K562 (cell line): ENCODE measurements at regions not wholly inside any gene's neighbourhood (a gene's known extent, or its start where the extent isn't known, plus 50 kb on each side); places are given as distances from the start of the nearest gene placed in this dataset.

Experiments used
- ARID2 ChIP-seq: fragments of 450-650 bp; IDR thresholded peaks from 2 replicates; pipeline ENCODE4 v1.6.1; 2017; ENCODE audit warnings: antibody characterized with exemption, mild to moderate bottlenecking
- BRD9 ChIP-seq: fragments of 450-650 bp; IDR thresholded peaks from 2 replicates; pipeline ENCODE4 v1.6.1; 2018; ENCODE audit warnings: low read depth; ENCODE audit not compliant: partially characterized antibody
- CGGBP1 ChIP-seq: fragments of 250-450 bp; sonication (Bioruptor Pico); IDR thresholded peaks from 2 replicates; pipeline ENCODE4 v1.9.0; 2021; ENCODE audit warnings: mild to moderate bottlenecking
- CXXC5 ChIP-seq: fragments of 250-450 bp; sonication (Bioruptor Pico); IDR thresholded peaks from 2 replicates; pipeline ENCODE4 v1.8.0; 2022; ENCODE audit warnings: inconsistent platforms, mild to moderate bottlenecking, moderate library complexity
- FUS ChIP-seq: fragments of 200-400 bp; formaldehyde crosslinking; optimal IDR thresholded peaks from 2 replicates; pipeline ENCODE3; 2017; ENCODE audit warnings: low read depth, low read length
- HNRNPLL ChIP-seq: fragments of 200-400 bp; formaldehyde crosslinking; IDR thresholded peaks from 2 replicates; pipeline ENCODE4 v1.6.1; 2017; ENCODE audit warnings: low read length, low read depth, mild to moderate bottlenecking; ENCODE audit not compliant: poor library complexity, severe bottlenecking
- IFI16 ChIP-seq: fragments of 250-450 bp; sonication (Bioruptor Pico); IDR thresholded peaks from 2 replicates; pipeline ENCODE4 v2.1.2; 2022; ENCODE audit warnings: mild to moderate bottlenecking, inconsistent platforms
- MAZ ChIP-seq, 2 experiments: fragments of 450-650 bp in 1 of 2; sonication (generic) in 1 of 2; formaldehyde crosslinking; IDR thresholded peaks in 1 of 2; conservative IDR thresholded peaks in 1 of 2; 2 replicates each; pipeline versions ENCODE4 v1.4.0 to v1.5.0; 2020; ENCODE audit warnings: mild to moderate bottlenecking in 1 of 2, missing genetic modification reagents in 1 of 2
- PCBP2 ChIP-seq: fragments of 200-400 bp; formaldehyde crosslinking; IDR thresholded peaks from 2 replicates; pipeline ENCODE4 v1.6.1; 2018; ENCODE audit warnings: low read length, low read depth, mild to moderate bottlenecking, moderate library complexity; ENCODE audit not compliant: poor library complexity, severe bottlenecking
- PRPF4 ChIP-seq: fragments of 200-400 bp; formaldehyde crosslinking; IDR thresholded peaks from one replicate; pipeline ENCODE4 v1.6.1; 2017; ENCODE audit warnings: low read length, low read depth, mild to moderate bottlenecking; ENCODE audit not compliant: insufficient read depth, poor library complexity, severe bottlenecking
- PYGO2 ChIP-seq: fragments of 450-650 bp; IDR thresholded peaks from 2 replicates; pipeline ENCODE4 v1.6.1; 2016; ENCODE audit warnings: mild to moderate bottlenecking, missing genetic modification characterization, moderate library complexity, missing compliant biosample characterization
- SAFB2 ChIP-seq: fragments of 200-400 bp; formaldehyde crosslinking; IDR thresholded peaks from 2 replicates; pipeline ENCODE4 v1.6.1; 2018; ENCODE audit warnings: borderline replicate concordance, low read length, low read depth, moderate library complexity; ENCODE audit not compliant: severe bottlenecking
- SP1 ChIP-seq: sonication (generic); formaldehyde crosslinking; IDR thresholded peaks from 2 replicates; pipeline ENCODE4 v1.8.1; 2022; ENCODE audit warnings: mild to moderate bottlenecking, missing genetic modification reagents
- ZBTB34 ChIP-seq: fragments of 250-450 bp; sonication (Bioruptor Pico); IDR thresholded peaks from 2 replicates; pipeline ENCODE4 v1.8.0; 2021; ENCODE audit warnings: mild to moderate bottlenecking, moderate library complexity
- ZFX ChIP-seq: sonication (generic); formaldehyde crosslinking; IDR thresholded peaks from 2 replicates; pipeline ENCODE4 v1.8.0; 2022; ENCODE audit warnings: mild to moderate bottlenecking, missing genetic modification reagents, moderate library complexity
- ZNF3 ChIP-seq: fragments of 250-450 bp; sonication (Bioruptor Pico); IDR thresholded peaks from 2 replicates; pipeline ENCODE4 v1.5.0; 2021; ENCODE audit warnings: mild to moderate bottlenecking, moderate library complexity
- ZNF384 ChIP-seq: IDR thresholded peaks from 2 replicates; pipeline ENCODE4 v1.6.1; 2012; ENCODE audit warnings: low read depth, low read length, improper control_type of control experiment
- TF ChIP-seq, protein P1 (sequence below): fragments of 250-450 bp; sonication (Bioruptor Pico); IDR thresholded peaks from 2 replicates; pipeline ENCODE4 v1.4.0; 2020
- TF ChIP-seq, protein P2 (sequence below): sonication (generic); formaldehyde crosslinking; IDR thresholded peaks from 2 replicates; pipeline ENCODE4 v1.8.1; 2023; ENCODE audit warnings: mild to moderate bottlenecking, missing genetic modification reagents

- no peak for TF ChIP-seq IFI16
- TF ChIP-seq ZFX: peak; percentile 35; the same call in 1 of the 2 replicates
- TF ChIP-seq SP1 (CRISPR knock-in tag): peak; percentile 89
- TF ChIP-seq, protein P1, sequence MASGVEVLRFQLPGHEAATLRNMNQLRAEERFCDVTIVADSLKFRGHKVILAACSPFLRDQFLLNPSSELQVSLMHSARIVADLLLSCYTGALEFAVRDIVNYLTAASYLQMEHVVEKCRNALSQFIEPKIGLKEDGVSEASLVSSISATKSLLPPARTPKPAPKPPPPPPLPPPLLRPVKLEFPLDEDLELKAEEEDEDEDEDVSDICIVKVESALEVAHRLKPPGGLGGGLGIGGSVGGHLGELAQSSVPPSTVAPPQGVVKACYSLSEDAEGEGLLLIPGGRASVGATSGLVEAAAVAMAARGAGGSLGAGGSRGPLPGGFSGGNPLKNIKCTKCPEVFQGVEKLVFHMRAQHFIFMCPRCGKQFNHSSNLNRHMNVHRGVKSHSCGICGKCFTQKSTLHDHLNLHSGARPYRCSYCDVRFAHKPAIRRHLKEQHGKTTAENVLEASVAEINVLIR (CRISPR knock-in tag): no peak
- TF ChIP-seq ZBTB34 (CRISPR knock-in tag): no peak
- no peak for TF ChIP-seq ZNF3 (CRISPR knock-in tag)
- TF ChIP-seq, protein P2, sequence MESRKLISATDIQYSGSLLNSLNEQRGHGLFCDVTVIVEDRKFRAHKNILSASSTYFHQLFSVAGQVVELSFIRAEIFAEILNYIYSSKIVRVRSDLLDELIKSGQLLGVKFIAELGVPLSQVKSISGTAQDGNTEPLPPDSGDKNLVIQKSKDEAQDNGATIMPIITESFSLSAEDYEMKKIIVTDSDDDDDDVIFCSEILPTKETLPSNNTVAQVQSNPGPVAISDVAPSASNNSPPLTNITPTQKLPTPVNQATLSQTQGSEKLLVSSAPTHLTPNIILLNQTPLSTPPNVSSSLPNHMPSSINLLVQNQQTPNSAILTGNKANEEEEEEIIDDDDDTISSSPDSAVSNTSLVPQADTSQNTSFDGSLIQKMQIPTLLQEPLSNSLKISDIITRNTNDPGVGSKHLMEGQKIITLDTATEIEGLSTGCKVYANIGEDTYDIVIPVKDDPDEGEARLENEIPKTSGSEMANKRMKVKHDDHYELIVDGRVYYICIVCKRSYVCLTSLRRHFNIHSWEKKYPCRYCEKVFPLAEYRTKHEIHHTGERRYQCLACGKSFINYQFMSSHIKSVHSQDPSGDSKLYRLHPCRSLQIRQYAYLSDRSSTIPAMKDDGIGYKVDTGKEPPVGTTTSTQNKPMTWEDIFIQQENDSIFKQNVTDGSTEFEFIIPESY (CRISPR knock-in tag): no peak
- no peak for TF ChIP-seq HNRNPLL
- TF ChIP-seq CGGBP1 (CRISPR knock-in tag): 0 out of 2 replicates have a peak, but pooled peaks have one; percentile 22
- 0 out of 2 replicates have a peak, but pooled peaks have one; percentile 17 for TF ChIP-seq ZNF384
- no peak for TF ChIP-seq PRPF4
- TF ChIP-seq SAFB2: no peak
- peak; percentile 90 for TF ChIP-seq PYGO2 (tag)
- TF ChIP-seq FUS: no peak
- TF ChIP-seq ARID2: no peak
- TF ChIP-seq BRD9: peak; percentile 92
- TF ChIP-seq PCBP2: no peak
- peak; percentile 53 for TF ChIP-seq CXXC5
- TF ChIP-seq MAZ (CRISPR knock-in tag; conservative IDR thresholded peaks at IDR 0.05 in 1 of 2, IDR thresholded peaks at IDR 0.05 in 1 of 2): peak; percentile 63 to 84; a peak in 3 of 4 replicates
Observed at GRCh38 chr9:108093773-108094675, 604.5 kb upstream of the KLF4 start (continued).
